Stimulated activated naive CD4-positive, alpha-beta T cell treated with Interleukin-2 at 50 U/mL for 16 hours (primary cell): ENCODE measurements at regions not wholly inside any gene's neighbourhood (a gene's known extent, or its start where the extent isn't known, plus 50 kb on each side); places are given as distances from the start of the nearest gene placed in this dataset.
"Not testable (repeated sequence)": the region's sequence is repeated elsewhere in the genome, so short reads cannot be mapped to it uniquely, and the experiment has no call there.

Experiments
- DNase-seq: peaks from one replicate; lab custom pipeline; 2025; lab: John Stamatoyannopoulos, UW

- no peak for DNase-seq
Measured at GRCh38 chr9:7739595-7739994, 60.0 kb downstream of the DMAC1 start.

- no peak for DNase-seq
Measured at GRCh38 chr9:7735311-7735710, 64.3 kb downstream of the DMAC1 start.

DNA sequence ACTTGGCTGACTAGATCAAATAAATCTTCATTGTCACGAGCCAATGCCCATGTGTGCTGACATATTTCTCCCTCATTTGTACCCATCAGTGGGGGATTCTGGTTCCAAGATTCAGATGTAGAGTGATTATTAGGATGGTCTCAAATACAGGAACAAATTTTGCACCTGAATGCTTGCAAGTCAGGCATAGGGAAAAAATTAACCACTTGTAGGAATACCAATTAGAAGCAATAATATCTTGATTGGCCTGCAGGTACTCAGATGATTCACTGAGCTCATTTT lies 69.5 kb downstream of the DMAC1 start:
- no peak for DNase-seq

GRCh38 chr9:7729371-7730163 lies 70.0 kb downstream of the DMAC1 start:
- no peak for DNase-seq

- DNase-seq, result no peak
Measured at GRCh38 chr9:7721291-7721690, 78.3 kb downstream of the DMAC1 start.

DNA sequence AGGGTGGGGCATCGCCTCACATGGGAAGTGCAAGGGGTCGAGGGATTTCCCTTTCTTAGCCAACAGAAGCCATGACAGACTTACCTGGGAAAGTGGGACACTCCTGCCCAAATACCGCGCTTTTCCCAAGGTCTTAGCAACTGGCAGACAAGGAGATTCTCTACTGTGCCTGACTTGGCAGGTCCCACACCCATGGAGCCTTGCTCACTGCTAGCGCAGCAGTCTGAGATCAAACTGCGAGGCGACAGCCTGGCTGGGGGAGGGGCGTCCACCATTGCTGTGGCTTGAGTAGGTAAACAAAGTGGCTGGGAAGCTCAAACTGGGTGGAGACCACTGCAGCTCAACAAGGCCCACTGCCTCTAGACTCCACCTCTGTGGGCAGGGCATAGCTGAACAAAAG lies 86.5 kb downstream of the DMAC1 start:
- DNase-seq, result not testable (repeated sequence)

DNA sequence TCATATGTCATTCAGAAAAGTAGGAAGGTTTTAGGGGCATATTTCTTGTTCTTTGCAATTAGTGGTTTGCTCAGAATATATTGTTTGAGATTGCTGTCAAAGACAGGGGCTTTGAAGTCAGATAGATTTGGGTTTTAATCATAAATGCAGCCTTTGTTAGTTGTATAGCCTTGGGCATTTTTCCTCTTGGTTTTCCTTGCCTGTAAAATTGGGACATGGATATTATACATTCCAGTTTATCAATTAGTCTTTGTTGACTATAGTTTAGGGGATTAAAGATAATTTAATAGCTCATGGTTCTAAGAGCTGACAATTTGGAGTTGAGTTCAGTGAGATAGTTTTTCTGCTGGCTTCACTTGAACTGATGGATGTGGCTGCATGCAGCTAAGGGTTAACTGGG lies 88.9 kb downstream of the DMAC1 start:
- DNase-seq, result no peak

GRCh38 chr9:7707934-7708333 lies 91.6 kb downstream of the DMAC1 start:
- no peak for DNase-seq

DNA sequence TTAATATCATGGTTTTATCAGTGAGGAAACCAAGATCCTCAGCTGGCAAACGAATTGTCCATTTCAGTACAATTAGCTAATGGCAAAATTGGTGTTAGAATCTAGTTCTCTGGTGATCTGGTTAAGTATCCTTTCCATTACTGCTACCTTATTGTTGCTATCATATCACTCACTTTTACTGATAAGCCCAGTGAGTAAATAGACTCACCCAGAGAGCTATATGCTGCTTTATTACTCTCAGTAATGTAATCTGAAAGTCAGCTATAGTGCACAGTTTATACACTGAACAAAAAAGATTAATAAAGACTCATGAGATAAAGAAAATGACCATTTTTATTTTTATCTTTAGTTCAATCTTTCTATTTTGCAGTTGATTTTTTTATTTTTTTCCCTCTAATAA lies 95.0 kb downstream of the DMAC1 start:
- no peak for DNase-seq

DNA sequence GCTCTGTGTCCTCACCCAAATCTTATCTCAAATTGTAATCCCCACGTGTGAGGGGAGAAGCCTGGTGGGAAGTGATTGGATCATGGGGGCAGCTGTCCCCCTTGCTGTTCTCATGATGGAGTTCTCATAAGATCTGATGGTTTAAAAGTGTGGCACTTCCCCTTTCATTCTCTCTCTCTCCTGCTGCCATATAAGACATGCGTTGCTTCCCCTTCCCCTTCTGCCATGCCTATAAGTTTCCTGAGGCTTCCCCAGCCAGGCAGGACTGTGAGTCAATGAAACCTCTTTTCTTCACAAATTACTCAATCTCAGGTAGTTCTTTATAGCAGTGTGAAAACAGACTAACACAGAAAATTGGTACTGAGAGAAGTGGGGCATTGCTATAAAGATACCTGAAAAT lies 107.7 kb downstream of the DMAC1 start:
- DNase-seq, result no peak

- no peak for DNase-seq
Measured at GRCh38 chr9:7690014-7690413, 109.6 kb downstream of the DMAC1 start.

DNA sequence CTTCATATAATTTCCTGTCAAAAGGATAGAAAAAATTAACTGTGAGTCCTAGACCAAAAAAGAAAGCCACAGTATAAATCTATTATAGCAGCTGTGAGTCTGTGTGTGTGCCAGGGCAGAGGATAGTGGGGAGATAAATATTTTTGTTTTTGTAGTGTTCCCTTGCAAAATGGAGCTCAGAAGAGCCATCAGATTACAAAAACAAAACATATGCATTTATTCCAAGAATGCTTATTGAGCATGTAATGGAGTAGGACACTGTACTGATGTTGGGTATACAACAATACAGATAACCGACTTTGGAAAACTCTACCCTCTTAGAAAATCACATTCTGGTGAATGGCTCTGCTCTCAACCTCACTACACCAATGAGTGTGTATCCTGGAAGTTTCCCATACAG lies 111.0 kb downstream of the DMAC1 start:
- DNase-seq, result no peak

- DNase-seq, result no peak
Measured at GRCh38 chr9:7676609-7677156, 122.9 kb downstream of the DMAC1 start.

DNA sequence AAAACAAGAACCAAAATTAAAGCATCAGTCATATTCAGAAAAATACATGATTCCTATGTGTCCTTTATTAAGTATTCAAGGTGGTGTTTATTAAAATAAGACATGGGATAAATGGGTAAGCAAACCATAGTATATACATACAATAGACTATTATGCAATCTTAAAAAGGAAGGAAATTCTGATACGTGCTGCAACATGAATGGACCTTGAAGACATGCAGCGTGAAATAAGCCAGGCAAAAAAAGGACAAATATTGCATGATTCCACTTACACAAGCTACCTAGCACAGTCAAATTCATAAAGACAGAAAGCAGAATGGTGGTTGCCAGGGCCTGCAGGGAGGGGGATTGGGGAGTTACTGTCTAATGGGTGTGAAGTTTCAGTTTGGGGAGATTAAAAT lies 127.7 kb downstream of the DMAC1 start:
- no peak for DNase-seq

DNA sequence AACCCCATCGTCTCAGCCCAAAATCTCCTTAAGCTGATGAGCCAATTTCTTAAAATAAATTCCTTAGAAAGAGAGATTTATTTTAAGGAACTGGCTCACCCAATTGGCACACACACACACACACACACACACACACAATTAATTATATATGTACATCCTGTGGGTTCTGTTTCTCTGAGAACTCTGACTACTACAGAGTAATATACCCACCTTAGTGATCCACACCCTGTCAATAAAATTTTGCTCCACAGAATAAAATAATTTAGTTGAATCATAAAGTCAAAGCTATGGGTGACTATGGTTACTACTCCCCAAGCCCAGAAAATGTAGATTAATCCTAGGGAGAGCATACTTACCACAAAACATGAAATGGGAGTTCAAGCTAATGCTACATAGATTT lies 131.0 kb downstream of the DMAC1 start:
- no peak for DNase-seq

- no peak for DNase-seq
Measured at GRCh38 chr9:7665874-7666273, 133.7 kb downstream of the DMAC1 start.

DNA sequence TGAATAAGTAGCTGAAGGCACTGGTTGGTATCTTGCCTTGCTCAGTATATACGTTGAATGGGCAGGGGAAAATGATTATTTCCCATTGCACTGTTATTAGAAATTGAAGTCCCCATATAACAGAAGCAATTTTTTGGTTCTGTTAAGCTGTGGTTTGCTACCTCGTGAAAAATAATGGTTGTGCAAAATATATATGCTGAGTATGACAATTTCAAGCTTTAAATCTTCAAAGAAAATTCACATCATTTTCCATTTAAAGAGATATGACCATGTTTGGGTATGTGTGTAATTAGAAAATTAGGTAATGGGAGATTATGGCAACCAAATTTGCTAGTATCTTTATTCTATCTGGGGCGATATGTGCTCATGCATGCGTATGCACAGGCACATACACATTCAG lies 139.8 kb downstream of the DMAC1 start:
- no peak for DNase-seq

DNA sequence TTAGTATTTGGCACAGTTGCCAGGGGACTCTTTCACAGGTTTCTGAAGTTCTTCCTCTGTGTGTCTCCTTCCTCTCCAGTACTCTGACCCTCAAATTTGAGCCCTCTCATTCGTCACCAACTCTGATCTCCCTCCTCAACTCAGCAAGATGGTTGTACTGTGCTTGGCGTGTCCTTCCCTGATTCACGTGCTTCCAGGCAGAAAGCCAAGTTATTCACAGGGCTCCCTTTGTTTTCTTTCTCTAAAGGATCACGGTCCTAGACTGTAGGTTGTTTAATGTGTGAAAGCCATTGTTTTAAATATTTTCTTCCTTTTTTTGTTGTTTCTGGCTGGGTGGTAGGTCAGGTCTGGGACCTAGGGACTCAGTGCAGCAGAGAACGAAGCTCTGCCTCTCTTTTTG lies 142.9 kb downstream of the DMAC1 start:
- DNase-seq, result no peak

DNA sequence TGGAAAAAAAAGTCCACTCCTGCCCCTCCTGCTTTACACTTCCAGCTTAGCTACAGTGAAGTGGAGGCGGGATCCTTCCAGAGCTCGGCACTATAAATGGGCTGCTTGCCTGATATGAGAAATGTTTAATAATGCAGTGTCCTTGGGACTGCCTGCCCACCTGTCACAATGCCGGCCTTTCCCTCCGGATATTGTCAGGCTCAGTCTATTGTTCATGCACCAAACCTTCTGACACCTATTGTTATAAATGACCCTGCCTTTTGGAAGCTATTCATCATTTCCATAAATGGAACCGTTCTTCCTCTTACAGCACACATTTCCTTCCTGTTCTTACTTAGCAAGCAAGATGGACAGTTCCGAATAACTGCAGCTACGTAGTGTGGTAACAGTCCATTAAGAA lies 146.3 kb downstream of the DMAC1 start:
- no peak for DNase-seq

GRCh38 chr9:7640231-7640630 lies 159.3 kb downstream of the DMAC1 start:
- no peak for DNase-seq

DNA sequence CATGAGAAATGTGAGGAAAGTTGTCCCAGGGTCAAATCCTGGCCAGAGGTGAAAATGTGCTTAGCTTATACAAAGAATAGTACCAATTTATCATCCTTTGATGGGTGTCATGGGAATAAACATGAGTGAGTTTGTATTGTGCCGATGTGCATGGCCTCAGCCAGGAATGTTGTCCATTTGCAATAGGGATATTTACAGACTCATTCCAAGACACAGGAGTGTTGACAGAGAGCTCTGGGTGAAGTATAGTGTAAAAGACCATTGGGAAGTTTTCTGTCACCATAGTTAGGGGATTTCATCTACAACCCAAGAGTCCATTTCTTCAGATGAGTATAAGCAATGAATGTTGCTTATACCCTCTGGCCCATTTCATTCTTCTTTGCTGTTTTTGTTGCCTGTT lies 160.1 kb downstream of the DMAC1 start:
- DNase-seq, result no peak

DNA sequence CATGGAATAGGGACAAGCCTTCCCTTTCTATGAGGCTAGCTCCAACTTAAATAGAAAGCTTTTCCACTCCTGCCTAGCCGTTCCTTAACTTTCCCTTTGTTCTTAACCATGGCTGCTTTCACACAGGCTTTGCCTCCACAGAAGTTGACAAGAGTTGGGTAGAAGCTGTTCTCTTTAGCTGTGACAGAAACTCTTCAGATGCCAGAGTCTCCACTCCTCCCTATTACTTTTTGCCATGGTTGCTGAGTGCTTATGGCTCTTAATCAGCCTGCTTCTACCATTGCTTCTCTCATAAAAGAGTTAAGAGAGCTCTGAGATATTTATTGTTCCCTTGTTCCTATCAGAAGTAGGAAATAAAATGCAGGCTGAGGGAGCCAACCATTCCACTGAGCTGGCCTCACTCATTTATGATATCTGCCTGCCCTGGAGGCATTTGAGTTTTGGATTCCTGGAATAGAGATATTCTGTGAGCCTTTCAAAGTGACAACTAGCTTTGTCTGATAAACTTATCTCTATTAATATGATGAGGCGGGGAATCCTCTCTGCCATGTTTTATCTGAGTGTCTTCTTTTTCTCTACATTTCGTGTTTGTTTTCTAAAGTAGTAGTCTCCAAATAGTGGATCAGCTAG lies 162.6 kb downstream of the DMAC1 start:
- DNase-seq, result no peak

DNA sequence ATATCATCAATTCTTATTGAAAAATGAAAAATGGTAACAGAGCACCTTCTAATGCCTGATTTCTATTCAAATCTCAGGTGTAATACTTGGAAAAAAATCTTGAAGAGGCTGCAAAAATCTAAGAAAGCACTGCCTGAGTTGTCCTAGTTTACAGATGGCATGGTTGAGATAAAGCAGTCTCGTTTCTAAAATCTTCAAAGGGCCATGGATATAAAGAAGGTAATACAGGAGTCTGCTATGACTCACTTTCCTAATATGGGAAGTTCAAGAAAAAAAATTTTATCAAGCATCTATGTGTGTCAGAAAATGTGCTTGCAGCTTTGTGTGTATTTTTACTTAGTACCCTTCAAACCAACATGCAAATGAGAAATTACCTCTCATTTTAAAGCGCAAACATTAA lies 163.3 kb downstream of the DMAC1 start:
- DNase-seq, result no peak

- DNase-seq, result peak; percentile 8
Measured at GRCh38 chr9:7626571-7627029, 173.0 kb downstream of the DMAC1 start.
